ENCODE measurements at regions not wholly inside any gene's neighbourhood (a gene's known extent, or its start where the extent isn't known, plus 50 kb on each side); places are given as distances from the start of the nearest gene placed in this dataset.

DNA sequence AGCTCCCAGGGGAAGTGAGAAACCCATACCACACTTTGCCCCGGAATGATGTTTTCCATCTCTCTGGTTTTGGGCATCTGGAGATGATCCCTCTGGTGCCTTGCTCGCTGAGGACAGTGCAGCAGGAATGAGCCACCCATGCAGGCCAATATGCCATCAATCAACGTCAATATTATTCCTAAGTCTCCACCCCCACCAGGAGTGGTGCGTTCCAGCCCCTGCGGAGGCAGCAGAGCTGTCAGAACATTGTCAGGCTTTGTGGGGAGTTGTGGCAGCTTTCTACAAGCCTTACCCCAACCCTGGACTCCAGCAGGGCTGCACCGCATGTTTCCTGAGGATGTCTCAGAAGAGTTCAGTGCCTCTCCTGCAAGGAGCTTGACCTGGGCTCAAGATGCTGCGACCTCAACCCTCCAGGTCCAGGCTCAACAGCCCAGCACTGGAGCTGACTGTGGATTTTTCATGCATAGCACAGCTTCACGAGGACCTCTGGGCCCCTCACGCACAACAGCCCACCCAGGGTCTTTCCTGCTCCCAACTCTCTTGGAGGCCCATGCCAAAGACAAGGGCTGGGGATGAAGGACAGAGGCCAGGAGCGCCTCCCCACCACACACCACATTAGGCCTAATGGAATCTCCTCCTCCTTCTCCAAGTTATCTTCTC lies 67.5 kb downstream of the PSMG1 start:
- peaks cover 16% of the 10 kb centered on the region for H3K9me1 ChIP-seq (ENCODE audit: insufficient read depth, low read length)
- in situ Hi-C loops (cut with MboI; ENCODE audit: low sequenced_read_pairs), result no loop called here

More for the DNA sequence above, 67.5 kb downstream of the PSMG1 start:
- Histone ChIP-seq H2BK5ac (ENCODE audit: low read depth, low read length, poor library complexity, severe bottlenecking) (no peak overlapping the region), H2BK120ac (ENCODE audit: low read depth, low read length) (peak overlapping the region; percentile 77), H3K56ac (ENCODE audit: extremely low read depth, insufficient read depth, low read length) (no peak overlapping the region), H3K4me2 (ENCODE audit: low read depth, low read length) (no peak overlapping the region), H3K36me3 (ENCODE audit: control insufficient read depth, insufficient read depth, low read length) (no peaks in the 10 kb centered on the region), H2AK5ac (ENCODE audit: low read depth, low read length) (peak overlapping the region; percentile 27; the same call in 1 of the 2 replicates), H4K91ac (ENCODE audit: insufficient read depth, low read depth, low read length) (peak overlapping the region; percentile 58), H3K4ac (ENCODE audit: low read depth, low read length) (peak overlapping the region; percentile 77), H3K9ac (ENCODE audit: low read depth, low read length) (no peak overlapping the region), H3K23ac (ENCODE audit: low read depth, low read length) (no peak overlapping the region), H3K4me1 (ENCODE audit: control insufficient read depth, insufficient read depth, low read length) (peaks cover 16% of the 10 kb centered on the region), H3K79me1 (ENCODE audit: low read depth in 1 of 2, low read length in 2 of 2) (no peaks in the 10 kb centered on the region), H3K14ac (replicated peaks; ENCODE audit: low read depth, low read length) (peak overlapping the region; percentile 48; the same call in 1 of the 2 replicates), H3K27me3 (ENCODE audit: control insufficient read depth, insufficient read depth, low read length) (no peaks in the 10 kb centered on the region), H4K5ac (ENCODE audit: low read depth, low read length) (peak overlapping the region; percentile 4; the same call in 1 of the 2 replicates), H2AFZ (replicated peaks; ENCODE audit: low read length, poor library complexity) (peak overlapping the region; percentile 39), H3K18ac (ENCODE audit: low read depth, low read length) (peak overlapping the region; percentile 5), H3K27ac (ENCODE audit: insufficient read depth, low read length) (peak overlapping the region; percentile 10), H3K4me3 (ENCODE audit: insufficient read depth, low read depth, low read length) (no peak overlapping the region), H3K9me3 (ENCODE audit: control insufficient read depth, insufficient read depth, low read length) (no peaks in the 10 kb centered on the region), H2BK20ac (ENCODE audit: low read depth, low read length) (peak overlapping the region; percentile 82; the same call in 1 of the 2 replicates), H4K20me1 (ENCODE audit: insufficient read depth, low read length) (no peaks in the 10 kb centered on the region), H2AK9ac (replicated peaks; ENCODE audit: low read depth, low read length, poor library complexity) (peak overlapping the region; percentile 19), H4K8ac (ENCODE audit: low read depth in 2 of 2, low read length in 2 of 2) (peak overlapping the region; percentile 18 to 52; a peak in 3 of 4 replicates), H2BK15ac (ENCODE audit: low read depth, low read length) (peak overlapping the region; percentile 37; the same call in 1 of the 3 replicates)
- ATAC-seq (ENCODE audit: low read depth) (no peak; the same call in 1 of the 2 replicates), DNase-seq (no peak)
- intact Hi-C loops (cut with micrococcal nuclease), result no loop called here
- CTCF ChIA-PET, result no interaction called here
- POLR2A ChIA-PET (ENCODE audit: unreplicated experiment), result no interaction called here
- dilution Hi-C loops (cut with HindIII; ENCODE audit: low sequenced_read_pairs, unreplicated experiment), result no loop called here
- 90% methylated on average over 2 of the region's 10 CpGs; no CpG with 5 or more reads in 1 of the 2 experiments for WGBS, 2 experiments (ENCODE audit: extremely low coverage in 2 of 2, insufficient read length in 1 of 2)
- TF ChIP-seq BHLHE40 (IDR thresholded peaks at IDR 0.05; ENCODE audit: low read depth, low read length), result no peak
- BruUV-seq (replicated peaks), result no TSS peak
